ENCODE measurements at regions not wholly inside any gene's neighbourhood (a gene's known extent, or its start where the extent isn't known, plus 50 kb on each side); places are given as distances from the start of the nearest gene placed in this dataset.

- Histone ChIP-seq H3K18ac (ENCODE audit: insufficient read length, low read depth, low read length) (no peak overlapping the region), H3K23ac (ENCODE audit: insufficient read length, low read depth, low read length) (no peak overlapping the region), H3K23me2 (ENCODE audit: insufficient read length, low read depth, low read length, poor library complexity, severe bottlenecking) (no peaks in the 10 kb centered on the region), H3K27ac (ENCODE audit: insufficient read length, low read depth, low read length) (no peak overlapping the region), H3K27me3 (ENCODE audit: insufficient read depth, low read length) (no peaks in the 10 kb centered on the region), H2BK120ac (ENCODE audit: low read depth, low read length, poor library complexity, severe bottlenecking) (no peak overlapping the region), H2BK12ac (ENCODE audit: insufficient read length, low read depth, low read length) (no peak overlapping the region), H3K56ac (ENCODE audit: insufficient read length, low read depth, low read length) (no peak overlapping the region), H3K9me3 (ENCODE audit: control insufficient read depth, low read depth, low read length) (no peaks in the 10 kb centered on the region), H2BK15ac (ENCODE audit: low read depth, low read length) (no peak overlapping the region), H2BK20ac (ENCODE audit: low read depth, low read length, poor library complexity, severe bottlenecking) (no peak overlapping the region), H3K14ac (ENCODE audit: insufficient read depth, low read length) (no peak overlapping the region), H4K5ac (ENCODE audit: insufficient read length, low read depth, low read length) (no peak overlapping the region), H4K8ac (replicated peaks; ENCODE audit: insufficient read length, low read depth, low read length) (no peak overlapping the region), H4K20me1 (ENCODE audit: control insufficient read depth, insufficient read depth, insufficient read length) (peaks cover 3% of the 10 kb centered on the region), H3T11ph (ENCODE audit: low read length) (no peak overlapping the region), H3K79me1 (ENCODE audit: insufficient read depth, low read depth, low read length, poor library complexity, severe bottlenecking) (no peaks in the 10 kb centered on the region), H2BK5ac (ENCODE audit: insufficient read length, low read length) (no peak overlapping the region), H3K4ac (ENCODE audit: low read depth, low read length) (no peak overlapping the region), H2AFZ (ENCODE audit: low read length) (no peak overlapping the region), H3K4me2 (ENCODE audit: insufficient read depth, insufficient read length, low read length) (no peak overlapping the region), H3K79me2 (ENCODE audit: insufficient read depth, low read length) (no peaks in the 10 kb centered on the region), H2AK5ac (ENCODE audit: insufficient read length, low read length) (no peak overlapping the region), H3K4me1 (ENCODE audit: insufficient read depth, low read length) (no peaks in the 10 kb centered on the region), H4K91ac (ENCODE audit: insufficient read length, low read depth, low read length) (no peak overlapping the region), H3K9ac (ENCODE audit: extremely low read depth, insufficient read length, low read length) (no peak overlapping the region)
- peak; percentile 81 for TF ChIP-seq CTCF (conservative IDR thresholded peaks at IDR 0.05)
- Mint-ChIP-seq H3K36me3 (ENCODE audit: insufficient read depth in 1 of 3, low read depth in 3 of 3) (peaks cover 1 to 9% (median 5%) of the 10 kb centered on the region in 3 experiments; a peak in 5 of 7 replicates), H3K27me3 (ENCODE audit: low read depth) (peaks cover 2% of the 10 kb centered on the region), H3K4me1 (no peaks in the 10 kb centered on the region), H3K27ac (no peak overlapping the region), H3K9me3 (peaks cover 7 to 9% of the 10 kb centered on the region in 2 experiments), H3K4me3 (no peak overlapping the region)
- WGBS (ENCODE audit: extremely low coverage, insufficient read length, low lambda C conversion rate) = no CpG with 5 or more reads among the region's 6 CpGs
- no peak for DNase-seq
These were observed 680.0 kb downstream of the TAF11L14 start for GRCh38 chr5:18314192-18314778.

Measured in H9 (cell line).